AG04450 (cell line): ENCODE measurements at regions not wholly inside any gene's neighbourhood (a gene's known extent, or its start where the extent isn't known, plus 50 kb on each side); places are given as distances from the start of the nearest gene placed in this dataset.

Experiments
- CTCF ChIA-PET: fragments of 300-600, 350-600 bp; formaldehyde crosslinking; extraction: SDS; loops from one replicate; lab custom pipeline; 2022; ENCODE audit warnings: antibody characterized with exemption, inconsistent platforms; lab: Charles Lee
- POLR2A ChIA-PET: fragments of 350-600 bp; formaldehyde crosslinking; extraction: SDS; loops from one replicate; lab custom pipeline; 2021; ENCODE audit warnings: antibody characterized with exemption, inconsistent platforms; lab: Yijun Ruan, JAX
- DNase-seq: peaks from one replicate; pipeline ENCODE4 v3.0.0-alpha.2; 2011; ENCODE audit warnings: low read depth, low spot score
- H3K27ac ChIP-seq: one replicate; pipeline ENCODE4 v1.5.1; 2012; ENCODE audit warnings: low read depth, low read length, control low read depth
- H3K27me3 ChIP-seq: one replicate; pipeline ENCODE4 v1.6.0; 2012; ENCODE audit warnings: low read length; ENCODE audit not compliant: control insufficient read depth, insufficient read depth
- H3K4me3 ChIP-seq: 2 replicates; pipeline ENCODE4 v1.5.1; 2011; ENCODE audit warnings: mild to moderate bottlenecking, low read depth, low read length, control low read depth
- H3K9me3 ChIP-seq: 2 replicates; pipeline ENCODE4 v1.5.1; 2012; ENCODE audit warnings: low read length; ENCODE audit not compliant: control insufficient read depth, insufficient read depth
- CTCF ChIP-seq: IDR thresholded peaks from 2 replicates; pipeline ENCODE4 v1.5.1; 2011; ENCODE audit warnings: low read depth, low read length, control low read depth, inconsistent platforms

GRCh38 chr1:90336552-90337324 lies 341.8 kb downstream of the ZNF326 start:
- no peak for DNase-seq
- no peak overlapping the region for H3K4me3 ChIP-seq
- no peak overlapping the region for H3K27ac ChIP-seq
- POLR2A ChIA-PET, result no interaction called here
- H3K9me3 ChIP-seq, result no peaks in the 10 kb centered on the region
- CTCF ChIA-PET, result no interaction called here
- TF ChIP-seq CTCF, result no peak
- no peaks in the 10 kb centered on the region for H3K27me3 ChIP-seq

DNA sequence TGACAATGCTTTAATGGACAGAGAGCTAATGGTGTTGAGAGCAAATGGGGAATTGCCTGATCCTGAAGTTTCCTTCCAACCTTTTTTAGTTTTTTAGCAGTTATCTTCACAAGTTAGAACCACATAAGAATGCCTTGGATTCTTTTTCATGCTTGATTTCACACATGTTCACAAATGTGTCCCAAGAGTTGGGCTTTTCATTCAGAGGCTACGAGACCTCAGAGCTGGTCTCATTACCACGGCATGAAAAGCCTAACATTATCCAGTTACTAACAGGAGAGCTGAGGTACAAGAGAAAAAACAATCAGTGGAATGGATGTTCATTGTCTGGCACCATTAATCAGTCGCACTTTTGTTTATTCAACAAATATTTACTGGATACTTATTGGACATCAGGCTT lies 340.6 kb downstream of the ZNF326 start:
- no peak for TF ChIP-seq CTCF
- CTCF ChIA-PET, result interaction anchor here (1.1 kb wide), 1 partner anchor 221 kb away, joined by 3 read pairs; no protein-coding TSS in a partner anchor
- POLR2A ChIA-PET, result no interaction called here

GRCh38 chr1:90334137-90334536 lies 339.2 kb downstream of the ZNF326 start:
- no peak for TF ChIP-seq CTCF
- ChIA-PET POLR2A (no interaction called here), CTCF (no interaction called here)
- no peaks in the 10 kb centered on the region for H3K27me3 ChIP-seq
- DNase-seq, result no peak
- no peaks in the 10 kb centered on the region for H3K9me3 ChIP-seq
- H3K4me3 ChIP-seq, result no peak overlapping the region
- no peak overlapping the region for H3K27ac ChIP-seq

More for the DNA sequence above, 340.6 kb downstream of the ZNF326 start:
- H3K27me3 ChIP-seq, result no peaks in the 10 kb centered on the region
- H3K4me3 ChIP-seq, result no peak overlapping the region
- no peaks in the 10 kb centered on the region for H3K9me3 ChIP-seq
- no peak for DNase-seq
- no peak overlapping the region for H3K27ac ChIP-seq

DNA sequence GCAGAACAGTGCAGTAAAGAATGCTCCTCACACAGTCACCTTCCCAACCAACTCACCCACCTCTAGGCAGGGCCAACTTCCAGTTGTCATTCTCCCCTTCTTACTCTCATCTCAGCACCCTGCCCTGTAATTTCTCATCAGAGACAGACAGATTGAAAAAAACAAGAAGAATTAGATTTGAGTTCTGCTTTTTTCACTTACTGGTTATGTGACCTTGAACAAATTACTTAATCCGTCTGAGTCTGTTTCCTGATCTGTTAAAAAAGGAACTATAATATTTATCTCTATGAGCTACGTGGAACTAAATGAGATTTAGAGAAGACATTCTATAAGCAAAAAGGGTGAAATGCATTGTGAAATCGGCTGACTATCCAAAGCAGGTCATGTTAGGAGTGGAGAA lies 330.3 kb downstream of the ZNF326 start:
- ChIA-PET POLR2A (no interaction called here), CTCF (no interaction called here)
- Histone ChIP-seq H3K9me3 (no peaks in the 10 kb centered on the region; the same call in 1 of the 2 replicates), H3K27me3 (no peaks in the 10 kb centered on the region), H3K27ac (no peak overlapping the region), H3K4me3 (no peak overlapping the region)
- TF ChIP-seq CTCF, result no peak
- DNase-seq, result no peak

DNA sequence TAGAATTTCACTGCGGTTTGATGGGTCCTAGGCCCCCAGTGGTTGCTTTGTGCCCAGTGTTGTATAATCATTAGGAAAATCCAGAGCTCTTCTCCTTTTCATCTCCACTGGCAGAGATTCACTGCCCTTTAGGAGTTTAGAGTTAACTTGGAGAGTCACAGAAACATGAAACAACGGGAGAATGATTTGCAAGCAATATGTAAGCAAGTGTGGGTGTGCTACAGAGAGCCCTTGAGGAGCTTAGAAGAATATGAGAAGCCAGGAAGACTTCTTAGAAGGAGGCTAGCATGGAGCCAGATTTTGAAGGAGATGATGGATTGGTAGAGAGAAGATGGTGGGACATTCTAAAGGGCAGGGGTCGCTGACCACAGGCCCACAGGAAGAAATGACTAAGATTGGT lies 327.3 kb downstream of the ZNF326 start:
- ChIA-PET POLR2A (no interaction called here), CTCF (interaction anchor here (0.6 kb wide), 1 partner anchor 297 kb away, joined by 3 read pairs; no protein-coding TSS in a partner anchor)
- Histone ChIP-seq H3K4me3 (no peak overlapping the region), H3K27me3 (no peaks in the 10 kb centered on the region), H3K27ac (no peak overlapping the region), H3K9me3 (no peaks in the 10 kb centered on the region)
- TF ChIP-seq CTCF, result no peak
- no peak for DNase-seq
